Mucosa of stomach (tissue), 1 donor: ENCODE measurements at regions not wholly inside any gene's neighbourhood (a gene's known extent, or its start where the extent isn't known, plus 50 kb on each side); places are given as distances from the start of the nearest gene placed in this dataset.
A peak's percentile ranks its signal among the peaks of the same experiment; 100 is the strongest.

Experiments used
- H3K27me3 ChIP-seq: one replicate; pipeline ENCODE4 v1.7.0; 2013; ENCODE audit warnings: mild to moderate bottlenecking, low read length; ENCODE audit not compliant: control insufficient read depth, insufficient read depth
- H3K36me3 ChIP-seq: one replicate; pipeline ENCODE4 v1.7.0; 2013; ENCODE audit warnings: low read length; ENCODE audit not compliant: control insufficient read depth, insufficient read depth
- H3K4me1 ChIP-seq: one replicate; pipeline ENCODE4 v1.7.0; 2013; ENCODE audit warnings: mild to moderate bottlenecking, low read length; ENCODE audit not compliant: control insufficient read depth, insufficient read depth
- H3K4me3 ChIP-seq: one replicate; pipeline ENCODE4 v1.7.0; 2013; ENCODE audit warnings: low read length
- H3K9ac ChIP-seq: one replicate; pipeline ENCODE4 v1.7.0; 2013; ENCODE audit warnings: mild to moderate bottlenecking, low read length, moderate library complexity
- H3K9me3 ChIP-seq: one replicate; pipeline ENCODE4 v1.7.0; 2013; ENCODE audit warnings: mild to moderate bottlenecking, low read length, moderate library complexity; ENCODE audit not compliant: control insufficient read depth
- donor health status: Pancreatic carcinoma.

DNA sequence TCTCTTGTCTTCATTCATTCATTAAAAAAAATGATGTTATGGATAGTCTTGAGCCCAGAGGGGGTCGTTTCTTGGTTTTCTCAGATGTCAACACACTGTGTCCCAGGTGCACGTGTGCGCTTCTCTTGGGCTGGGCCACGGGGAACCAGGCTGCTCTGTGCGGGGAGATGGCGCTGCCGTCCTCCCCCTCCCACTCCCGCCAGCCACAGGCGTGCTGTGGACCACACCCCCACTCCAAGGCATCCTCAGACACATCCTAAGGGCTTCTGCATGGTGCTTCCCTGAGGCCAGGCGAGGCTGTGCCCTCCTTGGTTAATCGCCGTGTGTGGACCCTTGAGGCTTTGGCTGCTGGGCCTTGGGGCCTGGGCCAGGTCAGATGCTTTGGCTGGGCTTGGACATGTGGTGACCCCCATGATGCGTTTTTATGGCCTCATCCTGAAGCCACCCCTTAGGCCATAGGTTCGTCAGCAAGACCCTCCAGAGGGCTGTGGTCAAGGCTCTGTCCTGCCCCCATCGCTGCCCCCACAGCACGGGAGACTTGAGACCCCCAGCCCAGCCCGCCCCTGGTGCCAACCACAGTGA is 245.7 kb upstream of the CIBAR2 start:
- no peaks in the 10 kb centered on the region for H3K9me3 ChIP-seq
- H3K9ac ChIP-seq, result no peak overlapping the region
- H3K4me3 ChIP-seq, result no peak overlapping the region
- H3K27me3 ChIP-seq, result no peaks in the 10 kb centered on the region
- H3K36me3 ChIP-seq, result no peaks in the 10 kb centered on the region
- H3K4me1 ChIP-seq, result peaks cover 71% of the 10 kb centered on the region

DNA sequence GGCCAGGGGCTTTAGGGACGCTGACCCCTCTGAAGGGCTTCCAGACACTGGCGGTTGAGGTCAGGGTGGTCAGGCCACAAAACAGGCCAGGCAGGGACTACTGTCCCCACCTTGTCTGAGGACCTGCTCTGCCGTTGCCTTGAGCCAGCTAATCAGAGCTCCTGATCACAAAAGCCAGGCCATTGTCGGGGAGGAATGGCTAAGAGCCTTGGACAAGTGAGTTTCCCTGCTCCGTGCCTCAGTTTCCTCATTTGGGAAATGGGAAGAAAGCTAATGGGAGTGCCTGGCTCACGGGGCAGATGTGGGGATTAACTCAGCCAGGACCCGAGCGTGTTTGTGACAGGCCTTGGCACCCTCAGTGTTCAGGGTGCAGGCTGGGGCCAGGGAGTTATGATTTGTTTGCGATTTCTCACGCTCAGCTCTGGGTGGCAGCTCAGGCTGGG is 246.5 kb upstream of the CIBAR2 start:
- no peak overlapping the region for H3K4me3 ChIP-seq
- no peak overlapping the region for H3K9ac ChIP-seq
- H3K36me3 ChIP-seq, result no peaks in the 10 kb centered on the region
- peaks cover 69% of the 10 kb centered on the region for H3K4me1 ChIP-seq
- H3K9me3 ChIP-seq, result no peaks in the 10 kb centered on the region
- no peaks in the 10 kb centered on the region for H3K27me3 ChIP-seq

DNA sequence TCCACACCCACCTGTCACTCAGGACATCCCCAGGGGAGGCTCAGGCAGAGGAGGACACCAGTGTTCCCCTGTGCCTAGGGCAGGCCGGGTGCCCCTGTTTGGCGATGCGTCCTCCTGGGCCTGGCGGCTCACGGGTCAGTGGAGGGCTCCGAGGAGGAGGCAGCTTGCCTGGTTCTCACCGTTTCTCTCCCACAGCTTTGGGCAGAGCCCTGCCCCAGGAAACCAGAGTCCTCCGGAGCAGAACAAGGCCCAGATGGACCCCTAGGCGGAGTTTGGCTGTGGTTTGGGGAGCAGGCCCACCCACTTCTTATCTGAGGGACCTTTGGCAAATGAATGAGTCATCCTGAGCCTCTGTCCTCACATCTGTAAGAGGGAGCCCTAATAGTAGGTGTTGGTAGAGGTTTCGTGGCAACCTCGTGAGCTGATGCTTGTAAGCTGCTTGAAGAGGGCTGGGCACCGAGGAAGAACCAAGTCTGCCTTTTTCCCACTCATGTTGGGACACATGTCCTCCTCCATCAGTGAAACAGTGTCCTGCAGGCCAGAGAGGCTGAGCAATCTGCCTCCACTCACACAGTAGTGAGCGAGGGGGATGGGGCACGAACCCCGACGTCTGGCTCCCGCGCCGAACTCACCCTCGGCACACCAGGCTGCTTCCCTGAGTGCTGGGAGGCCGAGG is 247.0 kb upstream of the CIBAR2 start:
- Histone ChIP-seq H3K27me3 (no peaks in the 10 kb centered on the region), H3K4me3 (no peak overlapping the region), H3K4me1 (peaks cover 65% of the 10 kb centered on the region), H3K9me3 (no peaks in the 10 kb centered on the region), H3K9ac (peak overlapping the region; percentile 44), H3K36me3 (no peaks in the 10 kb centered on the region)

DNA sequence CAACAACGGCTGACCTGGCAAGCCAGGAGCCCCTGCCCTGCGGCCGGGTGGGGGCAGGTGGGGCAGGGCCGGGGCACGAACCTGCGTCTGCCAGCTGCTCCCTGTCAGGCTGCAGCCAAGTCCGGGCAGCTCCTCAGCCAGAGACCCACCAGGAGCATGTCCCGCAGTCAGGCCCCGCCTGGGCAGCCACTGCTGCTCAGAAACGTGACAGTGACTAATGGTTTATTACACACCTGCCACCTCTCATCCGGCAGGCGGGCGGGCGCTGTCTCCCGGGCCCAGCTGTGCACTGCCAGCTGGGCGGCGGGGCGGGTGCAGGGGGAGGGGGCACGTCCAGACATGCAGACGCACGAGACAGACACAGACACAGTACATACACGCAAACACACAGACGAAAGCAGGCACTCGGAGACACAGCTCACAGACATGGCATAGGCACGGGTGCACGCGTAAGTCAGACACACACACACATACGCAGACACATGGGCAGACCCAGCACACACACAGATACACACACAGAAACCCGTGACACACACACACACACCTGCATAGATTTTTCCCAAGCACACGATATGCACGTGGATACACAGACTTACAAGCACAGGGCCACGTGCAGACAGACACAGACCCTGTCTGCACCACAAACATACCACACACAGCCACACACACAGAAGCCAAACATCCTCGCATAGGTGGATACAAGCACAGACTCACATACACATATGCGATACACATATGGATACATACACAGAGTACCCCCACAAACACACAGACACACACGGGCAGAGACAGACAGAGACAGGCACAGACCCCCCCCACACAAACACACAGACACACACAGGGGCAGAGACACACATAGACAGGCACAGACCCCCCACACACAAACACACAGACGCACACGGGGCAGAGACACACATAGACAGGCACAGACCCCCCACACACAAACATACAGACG is 248.3 kb upstream of the CIBAR2 start:
- no peak overlapping the region for H3K4me3 ChIP-seq
- H3K4me1 ChIP-seq, result peaks cover 68% of the 10 kb centered on the region
- H3K36me3 ChIP-seq, result no peaks in the 10 kb centered on the region
- no peaks in the 10 kb centered on the region for H3K27me3 ChIP-seq
- peak overlapping the region; percentile 50 for H3K9ac ChIP-seq
- H3K9me3 ChIP-seq, result no peaks in the 10 kb centered on the region

DNA sequence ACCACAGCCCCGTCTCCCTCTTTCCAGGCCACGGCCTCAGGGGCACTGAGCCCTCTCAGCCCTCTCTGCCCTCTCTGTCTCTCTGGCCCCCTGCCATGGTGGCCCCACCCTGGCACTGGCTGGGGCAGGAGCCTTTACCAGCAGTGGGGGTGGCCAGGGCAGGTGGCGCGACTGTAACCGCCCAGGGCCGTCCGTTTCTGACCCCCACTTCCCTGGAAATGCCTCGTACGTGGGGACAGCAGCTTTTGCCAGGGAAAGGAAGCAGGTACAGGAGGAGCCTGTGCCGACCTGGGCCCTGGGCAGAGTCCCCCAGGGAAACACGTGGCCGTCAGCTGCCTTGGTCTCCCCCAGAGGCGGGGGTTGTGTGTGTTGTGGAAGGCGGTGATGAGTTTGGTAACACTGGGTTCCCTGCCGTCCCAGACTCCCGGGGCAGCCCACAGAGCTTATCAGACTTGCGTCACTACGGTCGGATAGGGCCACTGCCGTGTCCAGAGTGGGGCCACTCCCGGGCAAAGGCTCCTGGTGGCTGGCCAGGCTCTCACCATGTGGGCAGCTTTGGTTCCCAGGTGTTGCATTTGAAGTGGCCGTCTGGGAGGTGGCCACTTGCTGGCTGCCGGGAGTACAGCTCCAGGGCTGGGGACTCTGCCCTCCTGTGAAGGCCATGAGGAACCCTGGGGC is 249.3 kb upstream of the CIBAR2 start:
- Histone ChIP-seq H3K27me3 (no peaks in the 10 kb centered on the region), H3K4me3 (no peak overlapping the region), H3K9ac (peak overlapping the region; percentile 50), H3K9me3 (no peaks in the 10 kb centered on the region), H3K4me1 (peaks cover 71% of the 10 kb centered on the region), H3K36me3 (no peaks in the 10 kb centered on the region)

DNA sequence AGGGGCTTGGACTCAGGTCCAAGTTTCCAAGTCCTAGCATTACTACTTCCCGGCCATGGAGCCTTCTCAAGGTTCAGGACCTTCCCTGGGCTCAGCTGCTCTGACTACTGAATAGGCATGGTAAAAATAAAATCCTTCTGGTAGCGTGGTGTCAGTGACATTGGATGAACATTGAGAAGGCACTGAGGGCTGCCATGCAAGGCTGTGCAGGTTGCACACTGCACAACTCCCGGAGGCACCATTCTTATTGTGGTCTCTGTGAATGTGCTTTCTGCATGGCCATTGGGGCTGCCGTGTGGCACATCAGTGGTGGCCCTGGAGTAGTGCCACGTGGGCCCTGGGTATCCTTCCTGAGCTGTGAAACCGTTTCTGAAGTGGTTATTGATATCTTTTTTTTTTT is 250.2 kb upstream of the CIBAR2 start:
- Histone ChIP-seq H3K4me3 (no peak overlapping the region), H3K36me3 (no peaks in the 10 kb centered on the region), H3K27me3 (no peaks in the 10 kb centered on the region), H3K9me3 (no peaks in the 10 kb centered on the region), H3K4me1 (peaks cover 71% of the 10 kb centered on the region), H3K9ac (no peak overlapping the region)

DNA sequence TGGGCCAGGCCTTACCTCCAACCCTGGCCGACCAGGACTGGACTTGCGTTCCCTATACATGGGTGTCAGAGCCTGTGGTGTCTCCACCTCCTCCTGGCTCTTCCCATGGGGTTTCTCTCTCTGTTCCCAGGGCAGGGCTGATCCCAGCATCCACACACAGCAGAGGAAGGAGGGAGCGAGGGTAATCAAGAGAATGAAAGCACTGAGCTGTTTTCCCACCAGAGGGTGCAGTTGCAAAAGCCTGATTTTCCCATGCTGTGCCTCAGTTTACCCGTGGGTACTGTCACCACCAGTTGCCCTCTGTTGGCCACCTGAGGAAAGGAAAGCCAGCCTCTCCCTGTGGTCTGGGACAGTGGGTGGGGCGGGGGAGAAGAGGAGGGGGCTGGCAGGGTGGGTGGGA is 249.7 kb upstream of the GSE1 start:
- Histone ChIP-seq H3K9ac (no peak overlapping the region), H3K4me1 (peaks cover 68% of the 10 kb centered on the region), H3K9me3 (no peaks in the 10 kb centered on the region), H3K27me3 (no peaks in the 10 kb centered on the region), H3K4me3 (no peak overlapping the region), H3K36me3 (no peaks in the 10 kb centered on the region)

DNA sequence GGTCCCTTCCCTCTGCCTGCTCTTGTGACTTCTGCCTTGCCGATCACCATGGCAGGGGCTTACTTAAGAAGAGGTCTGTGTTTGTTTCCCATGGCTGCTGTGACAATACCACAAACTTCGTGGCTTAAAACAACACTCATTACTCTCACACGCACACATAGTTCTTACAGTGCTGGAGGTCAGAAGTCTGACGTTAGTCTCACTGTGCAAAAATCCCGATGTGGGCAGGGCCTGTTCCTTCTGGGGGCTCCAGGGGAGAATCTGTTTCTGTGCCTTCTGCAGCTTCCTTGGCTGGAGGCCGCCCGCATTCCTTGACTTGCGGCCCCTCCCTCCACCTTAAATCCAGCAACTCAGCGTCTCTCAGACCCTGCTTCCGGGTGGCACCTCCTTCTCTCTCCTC is 249.2 kb upstream of the GSE1 start:
- Histone ChIP-seq H3K27me3 (no peaks in the 10 kb centered on the region), H3K9me3 (no peaks in the 10 kb centered on the region), H3K4me3 (no peak overlapping the region), H3K9ac (no peak overlapping the region), H3K36me3 (no peaks in the 10 kb centered on the region), H3K4me1 (peaks cover 64% of the 10 kb centered on the region)

DNA sequence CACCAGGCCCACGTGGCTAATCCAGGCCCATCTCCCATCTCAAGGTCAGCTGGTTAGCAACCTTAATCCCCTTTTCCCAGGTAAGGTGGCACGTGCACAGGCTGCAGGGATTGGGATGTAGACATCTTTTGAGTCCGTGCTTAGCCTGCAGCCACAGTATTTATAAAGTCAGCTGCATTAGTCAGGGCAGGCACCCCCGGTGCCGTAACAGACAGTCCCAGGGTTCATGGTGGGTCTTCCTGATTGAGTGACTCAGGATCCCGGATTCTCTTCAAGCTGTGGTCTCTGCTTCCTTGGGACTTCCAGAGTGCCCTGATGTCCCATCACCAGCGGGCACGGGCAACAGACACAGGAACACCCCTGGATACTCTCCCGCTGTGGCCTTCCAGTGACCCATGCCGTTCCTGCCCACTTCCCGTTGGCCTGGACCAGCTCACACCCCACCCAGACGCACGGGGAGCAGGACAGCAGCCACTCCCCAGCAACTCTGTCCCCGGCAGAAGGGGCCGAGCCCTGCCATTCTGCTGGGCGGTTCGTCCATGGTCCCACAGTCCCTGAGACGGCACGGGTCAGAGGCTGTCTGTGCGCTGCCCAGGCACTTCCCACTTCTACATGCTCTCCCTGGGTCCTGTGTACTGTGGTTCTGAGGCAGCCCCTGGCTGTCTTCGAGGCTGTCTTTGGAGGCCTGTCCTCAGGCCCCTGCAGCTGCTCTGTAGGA is 248.6 kb upstream of the GSE1 start:
- H3K36me3 ChIP-seq, result no peaks in the 10 kb centered on the region
- no peak overlapping the region for H3K4me3 ChIP-seq
- no peaks in the 10 kb centered on the region for H3K27me3 ChIP-seq
- no peaks in the 10 kb centered on the region for H3K9me3 ChIP-seq
- peaks cover 61% of the 10 kb centered on the region for H3K4me1 ChIP-seq
- H3K9ac ChIP-seq, result no peak overlapping the region

DNA sequence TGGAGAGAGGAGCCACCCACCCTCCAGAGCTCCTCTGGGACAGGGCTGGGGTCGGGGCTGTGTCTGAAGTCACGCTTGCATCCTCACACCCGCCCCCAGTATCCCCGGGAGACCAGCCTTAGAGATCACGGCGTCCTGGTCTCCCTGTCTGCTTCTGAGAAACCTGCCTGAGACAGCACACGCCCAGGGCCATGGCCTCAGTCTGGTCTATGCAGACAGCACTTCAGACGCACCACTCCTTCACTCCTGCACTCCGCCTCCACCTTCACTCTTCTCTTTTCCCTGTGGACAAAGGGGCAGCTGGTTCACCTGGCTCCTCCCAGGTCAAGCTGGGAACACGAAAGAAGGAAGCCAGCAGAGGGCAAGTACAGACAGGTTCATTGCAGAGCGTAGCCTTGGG is 248.0 kb upstream of the GSE1 start:
- no peaks in the 10 kb centered on the region for H3K27me3 ChIP-seq
- H3K36me3 ChIP-seq, result no peaks in the 10 kb centered on the region
- no peak overlapping the region for H3K9ac ChIP-seq
- peaks cover 61% of the 10 kb centered on the region for H3K4me1 ChIP-seq
- H3K9me3 ChIP-seq, result no peaks in the 10 kb centered on the region
- H3K4me3 ChIP-seq, result no peak overlapping the region

DNA sequence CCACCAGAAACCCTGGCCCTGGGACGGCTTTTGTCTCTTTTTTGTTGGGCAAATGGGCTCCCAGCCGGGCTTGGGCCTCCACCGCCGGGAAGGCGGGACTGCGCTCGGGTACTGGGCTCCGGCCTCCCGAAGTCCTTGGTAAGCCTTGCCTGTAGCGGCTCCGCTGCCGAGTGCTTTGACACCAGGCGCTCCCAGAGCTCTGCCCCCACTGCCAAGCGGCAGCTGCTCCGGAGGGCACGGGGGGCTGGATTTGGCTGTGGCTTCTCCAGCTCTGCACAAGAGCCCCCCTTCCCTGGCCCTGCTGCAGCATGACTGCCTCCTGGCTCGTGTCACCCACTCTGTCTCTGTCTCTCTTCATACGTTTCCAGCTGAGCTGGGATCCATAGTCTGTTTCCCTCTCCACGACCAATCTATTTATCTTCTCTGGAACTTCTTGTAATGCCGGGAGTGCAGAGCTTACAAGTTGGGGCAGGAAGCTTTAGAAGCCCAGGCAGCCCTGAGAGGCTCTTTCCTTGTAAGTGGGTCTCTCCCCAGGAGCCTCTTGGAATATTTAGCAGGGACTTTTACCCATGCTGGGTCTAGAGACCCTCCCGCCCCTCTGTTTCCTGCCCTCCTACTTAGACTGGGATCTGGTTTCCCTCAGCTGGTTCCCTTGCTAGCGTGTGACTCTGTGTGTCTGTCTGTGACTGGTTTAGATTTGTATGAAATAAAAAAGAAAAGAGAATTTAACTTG is 246.9 kb upstream of the GSE1 start:
- Histone ChIP-seq H3K9me3 (no peaks in the 10 kb centered on the region), H3K36me3 (no peaks in the 10 kb centered on the region), H3K9ac (no peak overlapping the region), H3K4me1 (peaks cover 61% of the 10 kb centered on the region), H3K4me3 (no peak overlapping the region), H3K27me3 (no peaks in the 10 kb centered on the region)
